GM23338 (cell line): ENCODE measurements at regions not wholly inside any gene's neighbourhood (a gene's known extent, or its start where the extent isn't known, plus 50 kb on each side); places are given as distances from the start of the nearest gene placed in this dataset.

Experiments
- ATAC-seq: fragments of 200-7000 bp; cut with Tn5 transposase; 3 replicates; pipeline ENCODE4 v1.9.1; 2020
- DNase-seq: peaks from one replicate; pipeline ENCODE4 v3.0.0-alpha.2; 2015; ENCODE audit warnings: low spot score
- H2AFZ ChIP-seq: fragments of 200-600 bp; sonication (generic); 2 replicates; pipeline ENCODE4 v1.8.0; 2016; ENCODE audit warnings: antibody characterized with exemption, mild to moderate bottlenecking, moderate library complexity
- H3F3A ChIP-seq: fragments of 200-600 bp; sonication (generic); replicated peaks from 2 replicates; pipeline ENCODE4 v1.8.0; 2017; ENCODE audit warnings: antibody characterized with exemption, mixed run types, low read depth
- H3K27ac ChIP-seq: fragments of 200-600 bp; sonication (generic); 2 replicates; pipeline ENCODE4 v1.6.1; 2016; ENCODE audit warnings: low read depth
- H3K27me3 ChIP-seq: fragments of 200-600 bp; sonication (generic); 2 replicates; pipeline ENCODE4 v1.8.0; 2016; ENCODE audit warnings: mild to moderate bottlenecking, mixed run types, moderate library complexity; ENCODE audit not compliant: insufficient read depth
- H3K36me3 ChIP-seq: fragments of 200-600 bp; sonication (generic); 2 replicates; pipeline ENCODE4 v1.8.0; 2016; ENCODE audit warnings: mild to moderate bottlenecking; ENCODE audit not compliant: insufficient read depth
- H3K4me1 ChIP-seq: fragments of 200-600 bp; sonication (generic); 2 replicates; pipeline ENCODE4 v1.8.0; 2016; ENCODE audit warnings: mild to moderate bottlenecking, moderate library complexity; ENCODE audit not compliant: insufficient read depth
- H3K4me2 ChIP-seq: fragments of 200-600 bp; sonication (generic); 2 replicates; pipeline ENCODE4 v1.7.1; 2017; ENCODE audit warnings: mixed run types
- H3K4me3 ChIP-seq: fragments of 200-600 bp; sonication (generic); 2 replicates; pipeline ENCODE4 v1.6.1; 2016; ENCODE audit warnings: mixed run types
- H3K79me2 ChIP-seq: fragments of 200-600 bp; sonication (generic); replicated peaks from 2 replicates; pipeline ENCODE4 v1.8.0; 2017; ENCODE audit warnings: mild to moderate bottlenecking; ENCODE audit not compliant: insufficient read depth
- H3K9me2 ChIP-seq: fragments of 200-600 bp; sonication (generic); 2 replicates; pipeline ENCODE4 v1.8.0; 2017; ENCODE audit not compliant: insufficient read depth
- H4K20me1 ChIP-seq: fragments of 200-600 bp; sonication (generic); replicated peaks from 2 replicates; pipeline ENCODE4 v1.8.0; 2017; ENCODE audit warnings: mild to moderate bottlenecking; ENCODE audit not compliant: insufficient read depth
- H3K27ac Mint-ChIP-seq: 2 replicates; pipeline ENCODE4 v1.8.0; 2020; ENCODE audit warnings: inconsistent platforms, mild to moderate bottlenecking, moderate library complexity, mixed read lengths
- H3K27me3 Mint-ChIP-seq: 3 replicates; pipeline ENCODE4 v1.8.0; 2022; ENCODE audit warnings: low read depth, mild to moderate bottlenecking, moderate library complexity, mixed read lengths, inconsistent platforms; ENCODE audit not compliant: insufficient read depth, poor library complexity
- H3K36me3 Mint-ChIP-seq: 3 replicates; pipeline ENCODE4 v1.8.0; 2021; ENCODE audit warnings: low read depth, mild to moderate bottlenecking, inconsistent platforms, moderate library complexity, mixed read lengths
- H3K4me1 Mint-ChIP-seq: 3 replicates; pipeline ENCODE4 v1.8.0; 2020; ENCODE audit warnings: mild to moderate bottlenecking, inconsistent platforms, mixed read lengths
- H3K4me3 Mint-ChIP-seq: 3 replicates; pipeline ENCODE4 v1.8.0; 2021; ENCODE audit warnings: moderate library complexity, mild to moderate bottlenecking, inconsistent platforms, mixed read lengths
- H3K9me3 Mint-ChIP-seq: 3 replicates; pipeline ENCODE4 v1.8.0; 2020; ENCODE audit warnings: moderate library complexity, mild to moderate bottlenecking, inconsistent platforms, mixed read lengths
- CREB1 ChIP-seq: fragments of 250-450 bp; sonication (Bioruptor Pico); IDR thresholded peaks from 2 replicates; pipeline ENCODE4 v1.5.0; 2020; ENCODE audit warnings: low read depth, mild to moderate bottlenecking, moderate library complexity
- CTCF ChIP-seq, 2 experiments: fragments of 200-600 bp in 1 of 2; sonication (generic) in 1 of 2; conservative IDR thresholded peaks; 2 replicates each; pipeline versions ENCODE4 v1.5.1 to v1.6.1; 2016 to 2017; ENCODE audit warnings: antibody characterized with exemption in 2 of 2, low read depth in 2 of 2, mild to moderate bottlenecking in 2 of 2, moderate library complexity in 1 of 2
- EZH2 ChIP-seq: fragments of 200-600 bp; sonication (generic); IDR thresholded peaks from one replicate; pipeline ENCODE4 v1.8.0; 2017; ENCODE audit warnings: antibody characterized with exemption, mild to moderate bottlenecking, low read depth; ENCODE audit not compliant: unreplicated experiment
- JUNB ChIP-seq: IDR thresholded peaks from one replicate; pipeline ENCODE4 v1.6.1; 2016; ENCODE audit warnings: antibody characterized with exemption; ENCODE audit not compliant: unreplicated experiment
- POLR2AphosphoS5 ChIP-seq: IDR thresholded peaks from 2 replicates; pipeline ENCODE4 v1.6.1; 2016; ENCODE audit warnings: antibody characterized with exemption, low read depth
- STAT1 ChIP-seq: IDR thresholded peaks from one replicate; pipeline ENCODE4 v1.6.1; 2016; ENCODE audit warnings: antibody characterized with exemption; ENCODE audit not compliant: unreplicated experiment
- ZNF114 ChIP-seq: fragments of 250-450 bp; sonication (Bioruptor Pico); IDR thresholded peaks from 2 replicates; pipeline ENCODE4 v1.5.0; 2020; ENCODE audit warnings: mild to moderate bottlenecking, moderate library complexity
- ZNF462 ChIP-seq: fragments of 250-450 bp; sonication (Bioruptor Pico); IDR thresholded peaks from 2 replicates; pipeline ENCODE4 v1.5.0; 2020; ENCODE audit warnings: mild to moderate bottlenecking, moderate library complexity
- TF ChIP-seq, protein P1 (sequence below): IDR thresholded peaks from one replicate; pipeline ENCODE4 v1.6.1; 2018; ENCODE audit warnings: antibody characterized with exemption; ENCODE audit not compliant: unreplicated experiment
- TF ChIP-seq, protein P2 (sequence below): IDR thresholded peaks from 2 replicates; pipeline ENCODE4 v1.6.1; 2016; ENCODE audit warnings: antibody characterized with exemption

- TF ChIP-seq ZNF462 (CRISPR knock-in tag) (no peak), STAT1 (no peak), EZH2 (no peak), POLR2AphosphoS5 (no peak), JUNB (no peak)
These were observed 92.2 kb upstream of the PLET1 start (continued) for GRCh38 chr11:112352907-112353306.

- Mint-ChIP-seq H3K27me3 (peaks cover 1% of the 10 kb centered on the region), H3K27ac (no peak overlapping the region), H3K36me3 (no peaks in the 10 kb centered on the region), H3K4me1 (peaks cover 3% of the 10 kb centered on the region; the same call in 1 of the 3 replicates), H3K4me3 (no peak overlapping the region), H3K9me3 (no peaks in the 10 kb centered on the region)
- Histone ChIP-seq H3K36me3 (no peaks in the 10 kb centered on the region), H4K20me1 (no peaks in the 10 kb centered on the region), H3F3A (no peaks in the 10 kb centered on the region), H3K27ac (no peak overlapping the region), H3K9me2 (no peaks in the 10 kb centered on the region), H3K4me2 (no peak overlapping the region), H3K79me2 (no peaks in the 10 kb centered on the region), H3K4me1 (no peaks in the 10 kb centered on the region), H3K4me3 (no peak overlapping the region), H2AFZ (no peak overlapping the region), H3K27me3 (no peaks in the 10 kb centered on the region)
- TF ChIP-seq CTCF (conservative IDR thresholded peaks at IDR 0.05; ENCODE audit: low read depth in 2 of 2) (no peak), ZNF114 (CRISPR knock-in tag) (no peak), STAT1 (no peak), JUNB (no peak), CREB1 (CRISPR knock-in tag) (no peak), POLR2AphosphoS5 (no peak)
- TF ChIP-seq, protein P1, sequence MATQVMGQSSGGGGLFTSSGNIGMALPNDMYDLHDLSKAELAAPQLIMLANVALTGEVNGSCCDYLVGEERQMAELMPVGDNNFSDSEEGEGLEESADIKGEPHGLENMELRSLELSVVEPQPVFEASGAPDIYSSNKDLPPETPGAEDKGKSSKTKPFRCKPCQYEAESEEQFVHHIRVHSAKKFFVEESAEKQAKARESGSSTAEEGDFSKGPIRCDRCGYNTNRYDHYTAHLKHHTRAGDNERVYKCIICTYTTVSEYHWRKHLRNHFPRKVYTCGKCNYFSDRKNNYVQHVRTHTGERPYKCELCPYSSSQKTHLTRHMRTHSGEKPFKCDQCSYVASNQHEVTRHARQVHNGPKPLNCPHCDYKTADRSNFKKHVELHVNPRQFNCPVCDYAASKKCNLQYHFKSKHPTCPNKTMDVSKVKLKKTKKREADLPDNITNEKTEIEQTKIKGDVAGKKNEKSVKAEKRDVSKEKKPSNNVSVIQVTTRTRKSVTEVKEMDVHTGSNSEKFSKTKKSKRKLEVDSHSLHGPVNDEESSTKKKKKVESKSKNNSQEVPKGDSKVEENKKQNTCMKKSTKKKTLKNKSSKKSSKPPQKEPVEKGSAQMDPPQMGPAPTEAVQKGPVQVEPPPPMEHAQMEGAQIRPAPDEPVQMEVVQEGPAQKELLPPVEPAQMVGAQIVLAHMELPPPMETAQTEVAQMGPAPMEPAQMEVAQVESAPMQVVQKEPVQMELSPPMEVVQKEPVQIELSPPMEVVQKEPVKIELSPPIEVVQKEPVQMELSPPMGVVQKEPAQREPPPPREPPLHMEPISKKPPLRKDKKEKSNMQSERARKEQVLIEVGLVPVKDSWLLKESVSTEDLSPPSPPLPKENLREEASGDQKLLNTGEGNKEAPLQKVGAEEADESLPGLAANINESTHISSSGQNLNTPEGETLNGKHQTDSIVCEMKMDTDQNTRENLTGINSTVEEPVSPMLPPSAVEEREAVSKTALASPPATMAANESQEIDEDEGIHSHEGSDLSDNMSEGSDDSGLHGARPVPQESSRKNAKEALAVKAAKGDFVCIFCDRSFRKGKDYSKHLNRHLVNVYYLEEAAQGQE = no peak
- TF ChIP-seq, protein P2, sequence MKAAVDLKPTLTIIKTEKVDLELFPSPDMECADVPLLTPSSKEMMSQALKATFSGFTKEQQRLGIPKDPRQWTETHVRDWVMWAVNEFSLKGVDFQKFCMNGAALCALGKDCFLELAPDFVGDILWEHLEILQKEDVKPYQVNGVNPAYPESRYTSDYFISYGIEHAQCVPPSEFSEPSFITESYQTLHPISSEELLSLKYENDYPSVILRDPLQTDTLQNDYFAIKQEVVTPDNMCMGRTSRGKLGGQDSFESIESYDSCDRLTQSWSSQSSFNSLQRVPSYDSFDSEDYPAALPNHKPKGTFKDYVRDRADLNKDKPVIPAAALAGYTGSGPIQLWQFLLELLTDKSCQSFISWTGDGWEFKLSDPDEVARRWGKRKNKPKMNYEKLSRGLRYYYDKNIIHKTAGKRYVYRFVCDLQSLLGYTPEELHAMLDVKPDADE = no peak
- ATAC-seq (no peak), DNase-seq (no peak)
These were observed 93.7 kb upstream of the PLET1 start for GRCh38 chr11:112354364-112354763.
